Chondrocyte (in vitro differentiated cells): ENCODE measurements at regions not wholly inside any gene's neighbourhood (a gene's known extent, or its start where the extent isn't known, plus 50 kb on each side); places are given as distances from the start of the nearest gene placed in this dataset.

ENCODE experiments used
- DNase-seq: peaks from one replicate; pipeline ENCODE4 v3.0.0; 2021; ENCODE audit warnings: mixed read lengths, low spot score
- H3K27ac Mint-ChIP-seq: one replicate; pipeline ENCODE4 v1.8.0; 2021; ENCODE audit warnings: mild to moderate bottlenecking, moderate library complexity, mixed read lengths; ENCODE audit not compliant: unreplicated experiment
- H3K27me3 Mint-ChIP-seq: 2 replicates; pipeline ENCODE4 v1.8.0; 2021; ENCODE audit warnings: low read depth, mixed read lengths
- H3K36me3 Mint-ChIP-seq: 2 replicates; pipeline ENCODE4 v1.8.0; 2021; ENCODE audit warnings: low read depth, mixed read lengths
- H3K4me1 Mint-ChIP-seq: 2 replicates; pipeline ENCODE4 v1.8.0; 2021; ENCODE audit warnings: low read depth, mild to moderate bottlenecking, mixed read lengths
- H3K4me3 Mint-ChIP-seq: one replicate; pipeline ENCODE4 v1.8.0; 2021; ENCODE audit warnings: mild to moderate bottlenecking, moderate library complexity, mixed read lengths; ENCODE audit not compliant: unreplicated experiment
- H3K9me3 Mint-ChIP-seq: 2 replicates; pipeline ENCODE4 v1.8.0; 2021; ENCODE audit warnings: low read depth, mixed read lengths
- CTCF ChIP-seq: fragments of 200-600 bp; sonication (generic); IDR thresholded peaks from 2 replicates; pipeline ENCODE4 v1.5.0; 2021; ENCODE audit warnings: antibody characterized with exemption, mild to moderate bottlenecking, moderate library complexity

- Mint-ChIP-seq H3K4me1 (peaks cover 24% of the 10 kb centered on the region), H3K9me3 (peaks cover 5% of the 10 kb centered on the region), H3K27ac (no peak overlapping the region), H3K4me3 (no peak overlapping the region), H3K27me3 (no peaks in the 10 kb centered on the region), H3K36me3 (no peaks in the 10 kb centered on the region)
- TF ChIP-seq CTCF: no peak
- no peak for DNase-seq
Observed at GRCh38 chr3:151979906-151980305, 106.5 kb downstream of the SUCNR1 start.

- H3K36me3 Mint-ChIP-seq: no peaks in the 10 kb centered on the region
- DNase-seq: no peak
- peaks cover 6% of the 10 kb centered on the region for H3K4me1 Mint-ChIP-seq
- TF ChIP-seq CTCF: no peak
- no peaks in the 10 kb centered on the region for H3K27me3 Mint-ChIP-seq
- no peak overlapping the region for H3K4me3 Mint-ChIP-seq
- peaks cover 10% of the 10 kb centered on the region for H3K9me3 Mint-ChIP-seq
- H3K27ac Mint-ChIP-seq: no peak overlapping the region
Observed at GRCh38 chr3:151983538-151983937, 110.1 kb downstream of the SUCNR1 start.

- DNase-seq: no peak
- H3K27me3 Mint-ChIP-seq: no peaks in the 10 kb centered on the region
- no peak for TF ChIP-seq CTCF
- H3K4me1 Mint-ChIP-seq: peaks cover 4% of the 10 kb centered on the region
- no peak overlapping the region for H3K27ac Mint-ChIP-seq
- H3K9me3 Mint-ChIP-seq: peaks cover 10% of the 10 kb centered on the region
- no peak overlapping the region for H3K4me3 Mint-ChIP-seq
- H3K36me3 Mint-ChIP-seq: no peaks in the 10 kb centered on the region
Observed at GRCh38 chr3:151985787-151986430, 112.5 kb downstream of the SUCNR1 start.

- TF ChIP-seq CTCF: no peak
- Mint-ChIP-seq H3K9me3 (peaks cover 6% of the 10 kb centered on the region), H3K27ac (no peak overlapping the region), H3K4me3 (no peak overlapping the region), H3K36me3 (no peaks in the 10 kb centered on the region), H3K4me1 (peaks cover 4% of the 10 kb centered on the region), H3K27me3 (no peaks in the 10 kb centered on the region)
- DNase-seq: no peak
Observed at GRCh38 chr3:151987893-151988292, 114.5 kb downstream of the SUCNR1 start.

GRCh38 chr3:151989621-151990020, 116.2 kb downstream of the SUCNR1 start:
- DNase-seq: no peak
- Mint-ChIP-seq H3K4me1 (peaks cover 4% of the 10 kb centered on the region), H3K4me3 (no peak overlapping the region), H3K27ac (no peak overlapping the region), H3K27me3 (no peaks in the 10 kb centered on the region), H3K9me3 (peaks cover 6% of the 10 kb centered on the region), H3K36me3 (no peaks in the 10 kb centered on the region)
- no peak for TF ChIP-seq CTCF
